RWPE2 (cell line): ENCODE measurements at regions not wholly inside any gene's neighbourhood (a gene's known extent, or its start where the extent isn't known, plus 50 kb on each side); places are given as distances from the start of the nearest gene placed in this dataset.

Source experiments
- ATAC-seq: fragments of 200-7000 bp; cut with Tn5 transposase; 3 replicates; pipeline ENCODE4 v1.9.1; 2021; ENCODE audit warnings: low read depth
- DNase-seq: peaks from one replicate; pipeline ENCODE4 v3.0.0-alpha.2; 2020; ENCODE audit warnings: low spot score
- H3K27ac ChIP-seq: fragments of 450-650 bp; 2 replicates; pipeline ENCODE4 v1.5.1; 2017; ENCODE audit warnings: mild to moderate bottlenecking; ENCODE audit not compliant: poor library complexity, severe bottlenecking
- H3K27me3 ChIP-seq: fragments of 250-450 bp; sonication (Bioruptor Pico); 2 replicates; pipeline ENCODE4 v1.5.1; 2021; ENCODE audit warnings: mild to moderate bottlenecking, moderate library complexity; ENCODE audit not compliant: insufficient read depth, poor library complexity, severe bottlenecking
- H3K36me3 ChIP-seq: fragments of 250-450 bp; sonication (Bioruptor Pico); 2 replicates; pipeline ENCODE4 v1.5.1; 2020; ENCODE audit warnings: low read depth, mild to moderate bottlenecking, moderate library complexity
- H3K4me1 ChIP-seq: fragments of 250-450 bp; sonication (Bioruptor Pico); 2 replicates; pipeline ENCODE4 v1.5.1; 2021; ENCODE audit warnings: mild to moderate bottlenecking, moderate library complexity; ENCODE audit not compliant: insufficient read depth, poor library complexity, severe bottlenecking
- H3K4me3 ChIP-seq: fragments of 250-450 bp; sonication (Bioruptor Pico); 2 replicates; pipeline ENCODE4 v1.5.1; 2021; ENCODE audit warnings: mild to moderate bottlenecking, moderate library complexity; ENCODE audit not compliant: severe bottlenecking
- H3K9me3 ChIP-seq: fragments of 250-450 bp; sonication (Bioruptor Pico); 2 replicates; pipeline ENCODE4 v1.5.1; 2021; ENCODE audit warnings: mild to moderate bottlenecking, moderate library complexity; ENCODE audit not compliant: severe bottlenecking
- TF ChIP-seq, protein P1 (sequence below): fragments of 450-650 bp; IDR thresholded peaks from one replicate; pipeline ENCODE4 v1.5.1; 2017; ENCODE audit warnings: mild to moderate bottlenecking, moderate library complexity; ENCODE audit not compliant: poor library complexity, severe bottlenecking

DNA sequence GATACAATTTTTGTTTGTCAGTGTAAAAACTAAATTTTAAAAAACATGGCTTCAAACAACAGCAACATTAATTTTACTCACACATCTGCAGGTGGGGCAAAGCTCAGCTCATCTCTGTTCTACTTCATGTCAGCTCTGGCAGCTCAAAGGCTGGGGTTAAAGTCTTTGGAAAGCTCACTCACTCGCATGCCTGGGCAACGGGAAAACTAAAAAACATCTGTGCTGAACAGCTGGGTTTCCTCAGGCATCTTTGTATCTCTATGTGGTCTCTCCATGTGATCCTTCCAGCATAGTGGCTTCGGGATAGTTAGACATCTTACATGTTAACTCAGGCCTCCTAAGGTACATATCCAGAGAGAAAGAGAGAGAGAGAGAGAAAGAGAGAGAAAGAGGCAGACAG is 499.6 kb downstream of the RFPL4B start:
- DNase-seq = no peak
- no peak for ATAC-seq

DNA sequence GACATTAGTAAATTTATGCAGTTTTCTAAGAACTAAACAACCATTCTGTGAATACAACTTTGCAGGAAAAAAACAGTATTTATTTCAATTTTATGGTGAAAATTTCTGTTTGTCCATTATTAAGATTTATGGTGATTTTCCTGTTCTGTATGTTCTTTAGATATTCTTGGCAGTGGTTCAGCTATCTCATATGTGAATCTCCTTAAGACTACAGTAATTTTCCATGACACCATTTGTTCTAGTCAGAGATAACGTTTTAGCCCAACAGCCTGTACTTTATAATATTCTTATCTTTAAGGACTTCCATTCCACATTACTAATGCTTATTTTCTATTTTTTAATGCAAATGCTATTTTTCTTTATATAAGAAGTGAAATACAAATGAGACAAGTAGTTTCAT is 504.0 kb downstream of the RFPL4B start:
- DNase-seq (no peak), ATAC-seq (no peak)
- TF ChIP-seq, protein P1, sequence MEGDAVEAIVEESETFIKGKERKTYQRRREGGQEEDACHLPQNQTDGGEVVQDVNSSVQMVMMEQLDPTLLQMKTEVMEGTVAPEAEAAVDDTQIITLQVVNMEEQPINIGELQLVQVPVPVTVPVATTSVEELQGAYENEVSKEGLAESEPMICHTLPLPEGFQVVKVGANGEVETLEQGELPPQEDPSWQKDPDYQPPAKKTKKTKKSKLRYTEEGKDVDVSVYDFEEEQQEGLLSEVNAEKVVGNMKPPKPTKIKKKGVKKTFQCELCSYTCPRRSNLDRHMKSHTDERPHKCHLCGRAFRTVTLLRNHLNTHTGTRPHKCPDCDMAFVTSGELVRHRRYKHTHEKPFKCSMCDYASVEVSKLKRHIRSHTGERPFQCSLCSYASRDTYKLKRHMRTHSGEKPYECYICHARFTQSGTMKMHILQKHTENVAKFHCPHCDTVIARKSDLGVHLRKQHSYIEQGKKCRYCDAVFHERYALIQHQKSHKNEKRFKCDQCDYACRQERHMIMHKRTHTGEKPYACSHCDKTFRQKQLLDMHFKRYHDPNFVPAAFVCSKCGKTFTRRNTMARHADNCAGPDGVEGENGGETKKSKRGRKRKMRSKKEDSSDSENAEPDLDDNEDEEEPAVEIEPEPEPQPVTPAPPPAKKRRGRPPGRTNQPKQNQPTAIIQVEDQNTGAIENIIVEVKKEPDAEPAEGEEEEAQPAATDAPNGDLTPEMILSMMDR = no peak
- no peak overlapping the region for H3K27ac ChIP-seq
- H3K4me3 ChIP-seq = no peak overlapping the region
- no peaks in the 10 kb centered on the region for H3K36me3 ChIP-seq
- no peaks in the 10 kb centered on the region for H3K9me3 ChIP-seq
- H3K4me1 ChIP-seq = no peaks in the 10 kb centered on the region
- H3K27me3 ChIP-seq = no peaks in the 10 kb centered on the region

More for the DNA sequence above, 499.6 kb downstream of the RFPL4B start:
- H3K36me3 ChIP-seq = no peaks in the 10 kb centered on the region
- H3K4me3 ChIP-seq = no peak overlapping the region
- TF ChIP-seq, protein P1 = no peak
- H3K27me3 ChIP-seq = no peaks in the 10 kb centered on the region
- H3K9me3 ChIP-seq = no peaks in the 10 kb centered on the region
- no peak overlapping the region for H3K27ac ChIP-seq
- no peaks in the 10 kb centered on the region for H3K4me1 ChIP-seq

DNA sequence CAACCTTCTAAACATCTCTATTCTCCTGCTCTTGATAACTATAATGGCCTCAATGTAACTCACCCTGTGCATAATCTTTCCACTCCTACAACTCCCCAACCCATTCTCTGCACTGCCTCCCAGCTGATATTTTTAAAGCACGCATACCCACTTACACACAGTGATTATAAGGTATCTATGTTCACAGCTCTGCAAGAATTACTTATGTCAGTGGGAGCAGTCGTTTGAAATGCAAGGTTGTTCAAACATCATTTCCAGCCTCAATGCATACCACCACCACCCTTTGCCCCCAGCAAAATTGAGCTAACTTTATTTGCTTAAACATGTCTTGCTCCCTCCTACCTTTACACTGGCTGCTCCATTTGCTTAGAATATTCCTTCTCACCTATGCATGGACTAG is 506.0 kb downstream of the RFPL4B start:
- ATAC-seq = no peak
- TF ChIP-seq, protein P1 = no peak
- Histone ChIP-seq H3K27me3 (no peaks in the 10 kb centered on the region), H3K36me3 (no peaks in the 10 kb centered on the region), H3K4me3 (no peak overlapping the region), H3K4me1 (no peaks in the 10 kb centered on the region), H3K27ac (no peak overlapping the region), H3K9me3 (no peaks in the 10 kb centered on the region)
- DNase-seq = no peak

DNA sequence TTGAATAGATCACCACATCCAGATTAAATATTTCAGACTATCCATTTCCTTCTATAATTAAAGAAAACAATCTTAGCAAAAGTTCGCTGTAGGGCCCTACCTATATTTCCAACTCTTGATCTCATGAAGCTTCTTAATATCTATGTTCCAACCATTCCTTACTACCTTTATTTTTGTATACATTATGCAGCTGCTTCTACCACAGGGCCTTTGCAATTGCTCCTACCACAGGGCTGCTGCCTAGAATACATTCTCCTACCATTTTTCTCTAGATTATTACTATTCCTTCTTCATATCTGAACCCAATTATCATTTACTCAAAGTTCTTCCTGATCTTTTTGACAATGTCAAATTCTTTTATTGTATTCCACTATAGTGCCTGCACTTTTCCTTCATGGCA is 516.6 kb downstream of the RFPL4B start:
- H3K27me3 ChIP-seq = no peaks in the 10 kb centered on the region
- H3K4me1 ChIP-seq = no peaks in the 10 kb centered on the region
- ATAC-seq (no peak), DNase-seq (no peak)
- no peak overlapping the region for H3K4me3 ChIP-seq
- H3K9me3 ChIP-seq = no peaks in the 10 kb centered on the region
- no peaks in the 10 kb centered on the region for H3K36me3 ChIP-seq
- no peak overlapping the region for H3K27ac ChIP-seq
- TF ChIP-seq, protein P1 = no peak

DNA sequence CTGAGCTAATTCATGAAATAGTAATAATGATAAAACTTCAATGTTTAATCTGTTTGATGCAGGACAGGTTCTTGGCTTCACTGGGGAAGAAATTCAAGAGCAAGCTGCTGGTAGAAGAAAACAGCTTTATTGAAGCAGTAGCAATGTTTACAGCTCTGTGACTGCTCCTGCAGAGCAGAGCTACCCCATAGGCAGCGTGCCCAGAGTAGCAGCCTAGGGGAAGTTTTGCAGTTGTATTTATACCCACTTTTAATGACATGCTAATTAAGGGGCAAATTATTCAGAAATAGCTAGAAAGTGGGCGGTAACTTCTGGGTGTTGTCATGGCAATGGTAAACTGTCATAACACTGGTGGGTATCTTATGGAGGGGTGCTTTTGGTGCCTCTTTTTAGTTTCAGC is 518.0 kb downstream of the RFPL4B start:
- H3K4me3 ChIP-seq = no peak overlapping the region
- H3K27me3 ChIP-seq = no peaks in the 10 kb centered on the region
- H3K9me3 ChIP-seq = no peaks in the 10 kb centered on the region
- no peaks in the 10 kb centered on the region for H3K36me3 ChIP-seq
- TF ChIP-seq, protein P1 = no peak
- no peaks in the 10 kb centered on the region for H3K4me1 ChIP-seq
- DNase-seq = no peak
- ATAC-seq = no peak
- no peak overlapping the region for H3K27ac ChIP-seq
